Vagina (tissue), 2 donors: ENCODE measurements at regions not wholly inside any gene's neighbourhood (a gene's known extent, or its start where the extent isn't known, plus 50 kb on each side); places are given as distances from the start of the nearest gene placed in this dataset.

Experiments
- CTCF ChIP-seq, 3 experiments: fragments of 450-650 bp in 2 of 3; fragments of 200-600 bp in 1 of 3; sonication (generic) in 1 of 3; IDR thresholded peaks; one replicate each; pipeline ENCODE4 v1.5.1; 2017 to 2019; ENCODE audit warnings: antibody characterized with exemption in 3 of 3, mild to moderate bottlenecking in 2 of 3, moderate library complexity in 2 of 3
- POLR2A ChIP-seq, 2 donors: fragments of 450-650 bp; IDR thresholded peaks; one replicate each; pipeline ENCODE4 v1.6.1; 2017; ENCODE audit warnings: antibody characterized with exemption in 2 of 2, mild to moderate bottlenecking in 2 of 2, moderate library complexity in 2 of 2
- POLR2AphosphoS5 ChIP-seq, 2 donors: sonication (generic); formaldehyde crosslinking; IDR thresholded peaks; one replicate each; pipeline ENCODE4 v1.9.0; 2017; ENCODE audit warnings: antibody characterized with exemption in 2 of 2, mild to moderate bottlenecking in 2 of 2, low read depth in 1 of 2; ENCODE audit not compliant: insufficient read depth in 1 of 2

GRCh38 chr2:58911877-58912276, 670.8 kb upstream of the FANCL start:
- TF ChIP-seq POLR2A (IDR thresholded peaks at IDR 0.05), result no peak
- no peak for TF ChIP-seq CTCF (IDR thresholded peaks at IDR 0.05)
- TF ChIP-seq POLR2AphosphoS5 (IDR thresholded peaks at IDR 0.05; ENCODE audit: insufficient read depth in 1 of 2, low read depth in 1 of 2), result no peak
